SK-N-SH (cell line): ENCODE measurements at regions not wholly inside any gene's neighbourhood (a gene's known extent, or its start where the extent isn't known, plus 50 kb on each side); places are given as distances from the start of the nearest gene placed in this dataset.

Source experiments
- CTCF ChIA-PET: fragments of 300-600, 350-600 bp; formaldehyde crosslinking; extraction: SDS; loops from one replicate; lab custom pipeline; 2021; lab: Yijun Ruan, JAX
- POLR2A ChIA-PET: fragments of 350-600 bp; sonication (Branson Sonifier 250); formaldehyde crosslinking; extraction: SDS; loops from one replicate; lab custom pipeline; 2020; ENCODE audit warnings: antibody characterized with exemption, inconsistent platforms; lab: Yijun Ruan, JAX
- DNase-seq: peaks from one replicate; pipeline ENCODE4 v3.0.0; 2012
- H2AFZ ChIP-seq: fragments of 200-600 bp; sonication (generic); 2 replicates; pipeline ENCODE4 v1.8.1; 2016; ENCODE audit warnings: antibody characterized with exemption, mild to moderate bottlenecking, low read depth
- H3F3A ChIP-seq: fragments of 200-600 bp; sonication (generic); replicated peaks from 2 replicates; pipeline ENCODE3; 2016; ENCODE audit warnings: antibody characterized with exemption, mild to moderate bottlenecking; ENCODE audit not compliant: insufficient read depth
- H3K27ac ChIP-seq, 2 experiments: fragments of 200-500 bp in 1 of 2; fragments of 200-600 bp in 1 of 2; sonication (Bioruptor generic) in 1 of 2; sonication (generic), shearing (Covaris generic) in 1 of 2; 2 replicates each; pipeline versions ENCODE4 v1.5.1 to v1.6.1; 2014 to 2016; ENCODE audit warnings: low read depth in 2 of 2, inconsistent platforms in 1 of 2, low read length in 1 of 2, mild to moderate bottlenecking in 1 of 2, mixed read lengths in 1 of 2
- H3K27me3 ChIP-seq: fragments of 200-600 bp; sonication (generic), shearing (Covaris generic); 2 replicates; pipeline ENCODE4 v1.6.1; 2016; ENCODE audit warnings: mixed run types; ENCODE audit not compliant: insufficient read depth
- H3K36me3 ChIP-seq, 2 experiments: fragments of 200-500 bp in 1 of 2; fragments of 200-600 bp in 1 of 2; sonication (Bioruptor generic) in 1 of 2; sonication (generic) in 1 of 2; replicated peaks in 1 of 2; 2 replicates each; pipeline versions ENCODE3 to v1.5.1; 2014 to 2016; ENCODE audit warnings: low read length in 1 of 2, mild to moderate bottlenecking in 1 of 2; ENCODE audit not compliant: insufficient read depth in 2 of 2, control insufficient read depth in 1 of 2
- H3K4me1 ChIP-seq, 2 experiments: fragments of 200-500 bp in 1 of 2; fragments of 200-600 bp in 1 of 2; sonication (Bioruptor generic) in 1 of 2; sonication (generic), shearing (Covaris generic) in 1 of 2; 2 replicates each; pipeline versions ENCODE4 v1.5.1 to v1.6.1; 2014 to 2016; ENCODE audit warnings: low read depth in 1 of 2, low read length in 1 of 2, mixed run types in 1 of 2; ENCODE audit not compliant: insufficient read depth in 2 of 2, control insufficient read depth in 1 of 2
- H3K4me2 ChIP-seq: fragments of 200-600 bp; sonication (generic), shearing (Covaris generic); 2 replicates; pipeline ENCODE4 v1.6.1; 2017; ENCODE audit warnings: mixed run types
- H3K4me3 ChIP-seq, 2 experiments: fragments of 200-500 bp in 1 of 2; fragments of 200-600 bp in 1 of 2; sonication (Bioruptor generic) in 1 of 2; sonication (generic), shearing (Covaris generic) in 1 of 2; 2 replicates each; pipeline versions ENCODE4 v1.5.1 to v1.8.1; 2014 to 2016; ENCODE audit warnings: low read depth in 2 of 2, inconsistent platforms in 1 of 2, low read length in 1 of 2, mild to moderate bottlenecking in 1 of 2, mixed read lengths in 1 of 2, moderate library complexity in 1 of 2
- H3K79me2 ChIP-seq: fragments of 200-600 bp; sonication (generic); 2 replicates; pipeline ENCODE4 v1.8.1; 2017; ENCODE audit warnings: mild to moderate bottlenecking; ENCODE audit not compliant: insufficient read depth
- H3K9ac ChIP-seq: fragments of 200-600 bp; sonication (generic); 2 replicates; pipeline ENCODE4 v1.6.1; 2017; ENCODE audit warnings: mixed run types
- H3K9me2 ChIP-seq: fragments of 200-600 bp; sonication (generic); 2 replicates; pipeline ENCODE4 v1.6.1; 2017; ENCODE audit warnings: mixed run types
- H3K9me3 ChIP-seq: fragments of 200-600 bp; sonication (generic); 2 replicates; pipeline ENCODE4 v1.6.1; 2017; ENCODE audit warnings: mixed run types, mild to moderate bottlenecking, moderate library complexity
- H4K20me1 ChIP-seq: fragments of 200-600 bp; sonication (generic); 2 replicates; pipeline ENCODE4 v1.6.1; 2017; ENCODE audit warnings: mild to moderate bottlenecking, mixed run types; ENCODE audit not compliant: insufficient read depth
- CHD2 ChIP-seq: fragments of 150-350 bp; IDR thresholded peaks from 2 replicates; pipeline ENCODE4 v1.6.1; 2018; ENCODE audit warnings: low read length; ENCODE audit not compliant: partially characterized antibody
- ELF1 ChIP-seq: IDR thresholded peaks from 2 replicates; pipeline ENCODE4 v1.4.0; 2012
- EZH2phosphoT487 ChIP-seq: fragments of 200-600 bp; sonication (generic); IDR thresholded peaks from 2 replicates; pipeline ENCODE4 v1.6.1; 2017; ENCODE audit warnings: low read depth, mixed run types, mild to moderate bottlenecking, antibody characterized with exemption, moderate library complexity, borderline replicate concordance
- FOXM1 ChIP-seq: IDR thresholded peaks from 2 replicates; pipeline ENCODE4 v1.4.0; 2012; ENCODE audit warnings: low read depth, mild to moderate bottlenecking
- IRF3 ChIP-seq: fragments of 150-350 bp; IDR thresholded peaks from 2 replicates; pipeline ENCODE4 v1.6.1; 2016; ENCODE audit warnings: mild to moderate bottlenecking, low read depth, low read length
- JUND ChIP-seq: IDR thresholded peaks from 2 replicates; pipeline ENCODE4 v1.4.0; 2012
- MEF2A ChIP-seq: IDR thresholded peaks from 2 replicates; pipeline ENCODE4 v1.4.0; 2012; ENCODE audit warnings: low read depth, borderline replicate concordance
- MXI1 ChIP-seq: IDR thresholded peaks from 2 replicates; pipeline ENCODE4 v1.6.1; 2012; ENCODE audit warnings: mild to moderate bottlenecking, low read depth, low read length, improper control_type of control experiment
- NFIC ChIP-seq: IDR thresholded peaks from 2 replicates; pipeline ENCODE4 v1.4.0; 2012; ENCODE audit warnings: borderline replicate concordance
- NRF1 ChIP-seq: IDR thresholded peaks from 2 replicates; pipeline ENCODE4 v1.6.1; 2012; ENCODE audit warnings: low read depth, mild to moderate bottlenecking, low read length
- PBX3 ChIP-seq: IDR thresholded peaks from 2 replicates; pipeline ENCODE4; 2012
- POLR2AphosphoS5 ChIP-seq: IDR thresholded peaks from 2 replicates; pipeline ENCODE4 v1.6.1; 2012; ENCODE audit warnings: low read depth, low read length
- RAD21 ChIP-seq: IDR thresholded peaks from 2 replicates; pipeline ENCODE4 v1.6.1; 2012; ENCODE audit warnings: mild to moderate bottlenecking, low read length
- RCOR1 ChIP-seq: fragments of 150-350 bp; IDR thresholded peaks from 2 replicates; pipeline ENCODE4 v1.6.1; 2017; ENCODE audit warnings: antibody characterized with exemption, low read length
- RFX5 ChIP-seq: IDR thresholded peaks from 2 replicates; pipeline ENCODE4 v1.6.1; 2012; ENCODE audit warnings: mild to moderate bottlenecking, improper control_type of control experiment, low read length
- SIN3A ChIP-seq: IDR thresholded peaks from 2 replicates; pipeline ENCODE4 v1.6.1; 2012; ENCODE audit warnings: low read depth, mild to moderate bottlenecking, low read length, moderate library complexity, borderline replicate concordance
- TEAD4 ChIP-seq: IDR thresholded peaks from 2 replicates; pipeline ENCODE4 v1.4.0; 2012; ENCODE audit warnings: mild to moderate bottlenecking, borderline replicate concordance; ENCODE audit not compliant: insufficient read depth
- USF1 ChIP-seq: IDR thresholded peaks from 2 replicates; pipeline ENCODE4 v1.4.0; 2012; ENCODE audit warnings: low read depth, borderline replicate concordance
- USF2 ChIP-seq: fragments of 150-350 bp; IDR thresholded peaks from 2 replicates; pipeline ENCODE4 v1.6.1; 2017; ENCODE audit warnings: antibody characterized with exemption, low read length, low read depth, borderline replicate concordance
- YY1 ChIP-seq: IDR thresholded peaks from 2 replicates; pipeline ENCODE4 v1.4.0; 2012; ENCODE audit warnings: low read depth, mild to moderate bottlenecking
- ZBTB33 ChIP-seq: IDR thresholded peaks from 2 replicates; pipeline ENCODE4 v1.4.0; 2012; ENCODE audit warnings: low read depth, borderline replicate concordance
- WGBS: methylation state at CpG from one replicate; pipeline ENCODE4 v1.1.6; 2017; ENCODE audit warnings: low lambda C conversion rate; 5-methylcytosine and 5-hydroxymethylcytosine counted together

GRCh38 chr17:45729294-45729907 lies 54.7 kb upstream of the CRHR1 start:
- ChIA-PET POLR2A (no interaction called here), CTCF (interaction anchor here (1.3 to 2.3 kb wide), 3 partner anchors 9 to 123 kb away, joined by 3 to 7 read pairs (median 6); no protein-coding TSS in a partner anchor)
- Histone ChIP-seq H3K9me3 (no peaks in the 10 kb centered on the region), H3K4me1 (no peaks in the 10 kb centered on the region), H3K9ac (no peak overlapping the region), H3K27ac (no peak overlapping the region), H3K9me2 (no peaks in the 10 kb centered on the region), H4K20me1 (no peaks in the 10 kb centered on the region), H3K79me2 (no peaks in the 10 kb centered on the region), H3K36me3 (no peaks in the 10 kb centered on the region), H3K27me3 (no peaks in the 10 kb centered on the region), H3F3A (no peaks in the 10 kb centered on the region), H3K4me3 (no peak overlapping the region), H3K4me2 (no peak overlapping the region), H2AFZ (no peak overlapping the region)
- DNase-seq = no peak
- WGBS = 2% methylated on average over 4 of the region's 5 CpGs
- TF ChIP-seq USF2 (no peak), TEAD4 (no peak), NFIC (no peak), JUND (no peak), ELF1 (no peak), SIN3A (no peak), RFX5 (no peak), NRF1 (no peak), EZH2phosphoT487 (no peak), USF1 (no peak), ZBTB33 (no peak), YY1 (no peak), RCOR1 (no peak), MXI1 (no peak), CHD2 (no peak)

- CTCF ChIA-PET = interaction anchor here (2.2 to 2.6 kb wide), 3 partner anchors 10 to 122 kb away, joined by 6 to 8 read pairs (median 7); no protein-coding TSS in a partner anchor
These were observed 53.9 kb upstream of the CRHR1 start for GRCh38 chr17:45730192-45730591.

More at GRCh38 chr17:45730192-45730591, 53.9 kb upstream of the CRHR1 start:
- Histone ChIP-seq H3F3A (no peaks in the 10 kb centered on the region), H3K79me2 (no peaks in the 10 kb centered on the region), H3K9ac (no peak overlapping the region), H2AFZ (no peak overlapping the region), H3K4me2 (no peak overlapping the region), H3K4me3 (no peak overlapping the region), H4K20me1 (no peaks in the 10 kb centered on the region), H3K36me3 (no peaks in the 10 kb centered on the region), H3K27ac (no peak overlapping the region), H3K9me3 (no peaks in the 10 kb centered on the region), H3K9me2 (no peaks in the 10 kb centered on the region), H3K27me3 (no peaks in the 10 kb centered on the region), H3K4me1 (no peaks in the 10 kb centered on the region)
- POLR2A ChIA-PET = no interaction called here
- 35% methylated on average over 2 of the region's 2 CpGs for whole genome bisulfite sequencing
- TF ChIP-seq ELF1 (no peak), RAD21 (no peak), TEAD4 (no peak), RCOR1 (no peak), MEF2A (no peak), IRF3 (no peak), POLR2AphosphoS5 (no peak), USF1 (no peak), PBX3 (no peak), NFIC (no peak), EZH2phosphoT487 (no peak), FOXM1 (no peak)
- no peak for DNase-seq
